ENCODE measurements at regions not wholly inside any gene's neighbourhood (a gene's known extent, or its start where the extent isn't known, plus 50 kb on each side); places are given as distances from the start of the nearest gene placed in this dataset.

GRCh38 chr6:8499540-8499939 is 64.2 kb upstream of the SLC35B3 start:
- ChIA-PET POLR2A (no interaction called here), CTCF (interaction anchor here (0.6 to 1.8 kb wide), 6 partner anchors 9 to 1935 kb away, joined by 3 to 8 read pairs (median 4); no protein-coding TSS in a partner anchor), RAD21 (ENCODE audit: low non-redundant PET in 1 of 2, low total read pairs in 2 of 2, uncharacterized antibody in 2 of 2, unreplicated experiment in 2 of 2) (no interaction called here)
- ATAC-seq (peak; percentile 58; the same call in 1 of the 2 replicates), DNase-seq (ENCODE audit: low read depth, low spot score) (peak; percentile 13)
- Histone ChIP-seq H4K20me1 (ENCODE audit: insufficient read depth) (no peaks in the 10 kb centered on the region), H3K9me2 (ENCODE audit: insufficient read depth) (no peaks in the 10 kb centered on the region), H3K36me3 (ENCODE audit: control insufficient read depth in 1 of 2, insufficient read depth in 2 of 2, low read length in 2 of 2) (no peaks in the 10 kb centered on the region), H3K4me2 (ENCODE audit: low read length) (no peak overlapping the region), H3K27me3 (ENCODE audit: insufficient read depth, low read length) (no peaks in the 10 kb centered on the region), H3K79me2 (ENCODE audit: insufficient read depth, low read length) (no peaks in the 10 kb centered on the region), H3K9me3 (ENCODE audit: control insufficient read depth in 1 of 2, insufficient read depth in 1 of 2, low read depth in 1 of 2, low read length in 2 of 2) (no peaks in the 10 kb centered on the region), H3K27ac (ENCODE audit: low read depth, low read length) (no peak overlapping the region), H3K4me1 (ENCODE audit: control insufficient read depth in 1 of 2, insufficient read depth in 2 of 2, low read length in 2 of 2) (no peaks in the 10 kb centered on the region), H2AFZ (ENCODE audit: low read depth, low read length, poor library complexity, severe bottlenecking) (no peak overlapping the region), H3K4me3 (replicated peaks in 1 of 2; ENCODE audit: low read depth in 1 of 2, low read length in 2 of 2) (no peak overlapping the region), H3K9ac (ENCODE audit: low read length) (no peak overlapping the region)
- no TSS peak for BruUV-seq (replicated peaks)
- intact Hi-C loops (cut with micrococcal nuclease) = loop anchor here (1.0 kb wide), 1 partner anchor 1930 kb away; no protein-coding TSS in a partner anchor
- TF ChIP-seq EZH2 (IDR thresholded peaks at IDR 0.05) = no peak
- no peak for TF ChIP-seq YY1 (IDR thresholded peaks at IDR 0.05; ENCODE audit: extremely low read depth, insufficient replicate concordance, low read depth, low read length)
- TF ChIP-seq RAD21 (IDR thresholded peaks at IDR 0.05; ENCODE audit: low read depth) = peak; percentile 75
- TF ChIP-seq POLR2A (IDR thresholded peaks at IDR 0.05; ENCODE audit: borderline replicate concordance, extremely low read depth, insufficient read depth, insufficient read length) = no peak
- TF ChIP-seq, protein P1, sequence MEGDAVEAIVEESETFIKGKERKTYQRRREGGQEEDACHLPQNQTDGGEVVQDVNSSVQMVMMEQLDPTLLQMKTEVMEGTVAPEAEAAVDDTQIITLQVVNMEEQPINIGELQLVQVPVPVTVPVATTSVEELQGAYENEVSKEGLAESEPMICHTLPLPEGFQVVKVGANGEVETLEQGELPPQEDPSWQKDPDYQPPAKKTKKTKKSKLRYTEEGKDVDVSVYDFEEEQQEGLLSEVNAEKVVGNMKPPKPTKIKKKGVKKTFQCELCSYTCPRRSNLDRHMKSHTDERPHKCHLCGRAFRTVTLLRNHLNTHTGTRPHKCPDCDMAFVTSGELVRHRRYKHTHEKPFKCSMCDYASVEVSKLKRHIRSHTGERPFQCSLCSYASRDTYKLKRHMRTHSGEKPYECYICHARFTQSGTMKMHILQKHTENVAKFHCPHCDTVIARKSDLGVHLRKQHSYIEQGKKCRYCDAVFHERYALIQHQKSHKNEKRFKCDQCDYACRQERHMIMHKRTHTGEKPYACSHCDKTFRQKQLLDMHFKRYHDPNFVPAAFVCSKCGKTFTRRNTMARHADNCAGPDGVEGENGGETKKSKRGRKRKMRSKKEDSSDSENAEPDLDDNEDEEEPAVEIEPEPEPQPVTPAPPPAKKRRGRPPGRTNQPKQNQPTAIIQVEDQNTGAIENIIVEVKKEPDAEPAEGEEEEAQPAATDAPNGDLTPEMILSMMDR (IDR thresholded peaks at IDR 0.05 in 2 of 3, conservative IDR thresholded peaks at IDR 0.05 in 1 of 3; ENCODE audit: borderline replicate concordance in 1 of 3, insufficient read depth in 1 of 3, low read depth in 2 of 3, low read length in 2 of 3) = peak; percentile 33 to 69 (median 41); a peak in 5 of 6 replicates
- no peak for TF ChIP-seq ELF1 (IDR thresholded peaks at IDR 0.05; ENCODE audit: borderline replicate concordance, low read depth)
- TF ChIP-seq, protein P2, sequence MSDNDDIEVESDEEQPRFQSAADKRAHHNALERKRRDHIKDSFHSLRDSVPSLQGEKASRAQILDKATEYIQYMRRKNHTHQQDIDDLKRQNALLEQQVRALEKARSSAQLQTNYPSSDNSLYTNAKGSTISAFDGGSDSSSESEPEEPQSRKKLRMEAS (IDR thresholded peaks at IDR 0.05) = no peak
- no peak for TF ChIP-seq POLR2AphosphoS5 (IDR thresholded peaks at IDR 0.05; ENCODE audit: low read depth, low read length)
- TF ChIP-seq ZNF274 (IDR thresholded peaks at IDR 0.05; ENCODE audit: low read depth, low read length) = no peak
- TF ChIP-seq CBX3 (IDR thresholded peaks at IDR 0.05; ENCODE audit: low read depth) = no peak
- no peak for TF ChIP-seq FOSL1 (IDR thresholded peaks at IDR 0.05; ENCODE audit: low read depth)
- TF ChIP-seq JUND (IDR thresholded peaks at IDR 0.05) = no peak
- no peak for TF ChIP-seq EZH2phosphoT487 (IDR thresholded peaks at IDR 0.05; ENCODE audit: borderline replicate concordance)
